GM23338 (cell line): ENCODE measurements at regions not wholly inside any gene's neighbourhood (a gene's known extent, or its start where the extent isn't known, plus 50 kb on each side); places are given as distances from the start of the nearest gene placed in this dataset.

ENCODE experiments used
- ATAC-seq: fragments of 200-7000 bp; cut with Tn5 transposase; 3 replicates; pipeline ENCODE4 v1.9.1; 2020
- DNase-seq: peaks from one replicate; pipeline ENCODE4 v3.0.0-alpha.2; 2015; ENCODE audit warnings: low spot score
- H2AFZ ChIP-seq: fragments of 200-600 bp; sonication (generic); 2 replicates; pipeline ENCODE4 v1.8.0; 2016; ENCODE audit warnings: antibody characterized with exemption, mild to moderate bottlenecking, moderate library complexity
- H3F3A ChIP-seq: fragments of 200-600 bp; sonication (generic); replicated peaks from 2 replicates; pipeline ENCODE4 v1.8.0; 2017; ENCODE audit warnings: antibody characterized with exemption, mixed run types, low read depth
- H3K27ac ChIP-seq: fragments of 200-600 bp; sonication (generic); 2 replicates; pipeline ENCODE4 v1.6.1; 2016; ENCODE audit warnings: low read depth
- H3K27me3 ChIP-seq: fragments of 200-600 bp; sonication (generic); 2 replicates; pipeline ENCODE4 v1.8.0; 2016; ENCODE audit warnings: mild to moderate bottlenecking, mixed run types, moderate library complexity; ENCODE audit not compliant: insufficient read depth
- H3K36me3 ChIP-seq: fragments of 200-600 bp; sonication (generic); 2 replicates; pipeline ENCODE4 v1.8.0; 2016; ENCODE audit warnings: mild to moderate bottlenecking; ENCODE audit not compliant: insufficient read depth
- H3K4me1 ChIP-seq: fragments of 200-600 bp; sonication (generic); 2 replicates; pipeline ENCODE4 v1.8.0; 2016; ENCODE audit warnings: mild to moderate bottlenecking, moderate library complexity; ENCODE audit not compliant: insufficient read depth
- H3K4me2 ChIP-seq: fragments of 200-600 bp; sonication (generic); 2 replicates; pipeline ENCODE4 v1.7.1; 2017; ENCODE audit warnings: mixed run types
- H3K4me3 ChIP-seq: fragments of 200-600 bp; sonication (generic); 2 replicates; pipeline ENCODE4 v1.6.1; 2016; ENCODE audit warnings: mixed run types
- H3K79me2 ChIP-seq: fragments of 200-600 bp; sonication (generic); replicated peaks from 2 replicates; pipeline ENCODE4 v1.8.0; 2017; ENCODE audit warnings: mild to moderate bottlenecking; ENCODE audit not compliant: insufficient read depth
- H3K9me2 ChIP-seq: fragments of 200-600 bp; sonication (generic); 2 replicates; pipeline ENCODE4 v1.8.0; 2017; ENCODE audit not compliant: insufficient read depth
- H4K20me1 ChIP-seq: fragments of 200-600 bp; sonication (generic); replicated peaks from 2 replicates; pipeline ENCODE4 v1.8.0; 2017; ENCODE audit warnings: mild to moderate bottlenecking; ENCODE audit not compliant: insufficient read depth
- H3K27ac Mint-ChIP-seq: 2 replicates; pipeline ENCODE4 v1.8.0; 2020; ENCODE audit warnings: inconsistent platforms, mild to moderate bottlenecking, moderate library complexity, mixed read lengths
- H3K27me3 Mint-ChIP-seq: 3 replicates; pipeline ENCODE4 v1.8.0; 2022; ENCODE audit warnings: low read depth, mild to moderate bottlenecking, moderate library complexity, mixed read lengths, inconsistent platforms; ENCODE audit not compliant: insufficient read depth, poor library complexity
- H3K36me3 Mint-ChIP-seq: 3 replicates; pipeline ENCODE4 v1.8.0; 2021; ENCODE audit warnings: low read depth, mild to moderate bottlenecking, inconsistent platforms, moderate library complexity, mixed read lengths
- H3K4me1 Mint-ChIP-seq: 3 replicates; pipeline ENCODE4 v1.8.0; 2020; ENCODE audit warnings: mild to moderate bottlenecking, inconsistent platforms, mixed read lengths
- H3K4me3 Mint-ChIP-seq: 3 replicates; pipeline ENCODE4 v1.8.0; 2021; ENCODE audit warnings: moderate library complexity, mild to moderate bottlenecking, inconsistent platforms, mixed read lengths
- H3K9me3 Mint-ChIP-seq: 3 replicates; pipeline ENCODE4 v1.8.0; 2020; ENCODE audit warnings: moderate library complexity, mild to moderate bottlenecking, inconsistent platforms, mixed read lengths
- CREB1 ChIP-seq: fragments of 250-450 bp; sonication (Bioruptor Pico); IDR thresholded peaks from 2 replicates; pipeline ENCODE4 v1.5.0; 2020; ENCODE audit warnings: low read depth, mild to moderate bottlenecking, moderate library complexity
- EZH2 ChIP-seq: fragments of 200-600 bp; sonication (generic); IDR thresholded peaks from one replicate; pipeline ENCODE4 v1.8.0; 2017; ENCODE audit warnings: antibody characterized with exemption, mild to moderate bottlenecking, low read depth; ENCODE audit not compliant: unreplicated experiment
- JUNB ChIP-seq: IDR thresholded peaks from one replicate; pipeline ENCODE4 v1.6.1; 2016; ENCODE audit warnings: antibody characterized with exemption; ENCODE audit not compliant: unreplicated experiment
- NANOG ChIP-seq: IDR thresholded peaks from 2 replicates; pipeline ENCODE4 v1.6.1; 2016; ENCODE audit warnings: antibody characterized with exemption, borderline replicate concordance
- ZNF114 ChIP-seq: fragments of 250-450 bp; sonication (Bioruptor Pico); IDR thresholded peaks from 2 replicates; pipeline ENCODE4 v1.5.0; 2020; ENCODE audit warnings: mild to moderate bottlenecking, moderate library complexity
- ZNF331 ChIP-seq: fragments of 250-450 bp; sonication (Bioruptor Pico); IDR thresholded peaks from 2 replicates; pipeline ENCODE4 v1.5.0; 2020; ENCODE audit warnings: low read depth, mild to moderate bottlenecking, moderate library complexity
- ZNF462 ChIP-seq: fragments of 250-450 bp; sonication (Bioruptor Pico); IDR thresholded peaks from 2 replicates; pipeline ENCODE4 v1.5.0; 2020; ENCODE audit warnings: mild to moderate bottlenecking, moderate library complexity
- TF ChIP-seq, protein P1 (sequence below): IDR thresholded peaks from one replicate; pipeline ENCODE4 v1.6.1; 2018; ENCODE audit warnings: antibody characterized with exemption; ENCODE audit not compliant: unreplicated experiment
- TF ChIP-seq, protein P2 (sequence below): IDR thresholded peaks from 2 replicates; pipeline ENCODE4 v1.6.1; 2016; ENCODE audit warnings: antibody characterized with exemption

- TF ChIP-seq, protein P1, sequence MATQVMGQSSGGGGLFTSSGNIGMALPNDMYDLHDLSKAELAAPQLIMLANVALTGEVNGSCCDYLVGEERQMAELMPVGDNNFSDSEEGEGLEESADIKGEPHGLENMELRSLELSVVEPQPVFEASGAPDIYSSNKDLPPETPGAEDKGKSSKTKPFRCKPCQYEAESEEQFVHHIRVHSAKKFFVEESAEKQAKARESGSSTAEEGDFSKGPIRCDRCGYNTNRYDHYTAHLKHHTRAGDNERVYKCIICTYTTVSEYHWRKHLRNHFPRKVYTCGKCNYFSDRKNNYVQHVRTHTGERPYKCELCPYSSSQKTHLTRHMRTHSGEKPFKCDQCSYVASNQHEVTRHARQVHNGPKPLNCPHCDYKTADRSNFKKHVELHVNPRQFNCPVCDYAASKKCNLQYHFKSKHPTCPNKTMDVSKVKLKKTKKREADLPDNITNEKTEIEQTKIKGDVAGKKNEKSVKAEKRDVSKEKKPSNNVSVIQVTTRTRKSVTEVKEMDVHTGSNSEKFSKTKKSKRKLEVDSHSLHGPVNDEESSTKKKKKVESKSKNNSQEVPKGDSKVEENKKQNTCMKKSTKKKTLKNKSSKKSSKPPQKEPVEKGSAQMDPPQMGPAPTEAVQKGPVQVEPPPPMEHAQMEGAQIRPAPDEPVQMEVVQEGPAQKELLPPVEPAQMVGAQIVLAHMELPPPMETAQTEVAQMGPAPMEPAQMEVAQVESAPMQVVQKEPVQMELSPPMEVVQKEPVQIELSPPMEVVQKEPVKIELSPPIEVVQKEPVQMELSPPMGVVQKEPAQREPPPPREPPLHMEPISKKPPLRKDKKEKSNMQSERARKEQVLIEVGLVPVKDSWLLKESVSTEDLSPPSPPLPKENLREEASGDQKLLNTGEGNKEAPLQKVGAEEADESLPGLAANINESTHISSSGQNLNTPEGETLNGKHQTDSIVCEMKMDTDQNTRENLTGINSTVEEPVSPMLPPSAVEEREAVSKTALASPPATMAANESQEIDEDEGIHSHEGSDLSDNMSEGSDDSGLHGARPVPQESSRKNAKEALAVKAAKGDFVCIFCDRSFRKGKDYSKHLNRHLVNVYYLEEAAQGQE: no peak
Measured at GRCh38 chr1:56425494-56426037, 153.8 kb downstream of the PLPP3 start (continued).

DNA sequence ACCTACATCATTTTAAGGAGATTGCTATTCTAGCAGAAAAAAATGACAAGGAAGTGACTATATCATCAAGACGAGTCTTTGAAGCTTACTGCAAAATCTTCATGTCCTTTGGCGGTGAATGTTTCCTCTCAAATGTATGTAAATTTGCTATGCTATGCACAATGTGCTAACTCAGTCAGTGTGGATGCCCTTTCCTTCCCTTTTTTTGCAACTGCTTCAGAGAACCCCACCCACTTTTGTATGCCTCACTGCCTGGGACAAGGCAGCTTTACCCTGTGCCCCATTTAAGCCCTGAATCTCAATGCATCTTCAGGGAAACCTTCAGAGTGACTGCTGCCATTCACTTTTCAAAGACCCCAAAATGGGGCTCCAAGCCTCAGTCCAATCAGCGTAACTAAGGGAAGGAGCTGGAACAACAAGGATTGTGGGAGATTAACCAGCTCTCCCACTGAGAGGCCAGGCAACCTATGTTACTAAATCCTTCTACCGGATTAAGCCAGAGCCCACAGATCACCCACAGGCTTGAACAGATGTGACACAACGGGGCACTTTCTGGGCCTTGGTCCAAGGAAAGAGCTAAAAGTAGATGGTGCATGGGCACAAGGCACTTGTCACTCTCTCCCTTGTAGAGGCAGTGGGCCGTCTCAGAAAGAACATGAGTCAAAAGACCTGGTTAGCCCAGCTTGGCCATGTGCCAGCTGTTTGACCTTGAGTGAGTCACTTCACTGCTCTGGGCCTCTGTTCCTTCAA lies 154.4 kb downstream of the PLPP3 start:
- no peaks in the 10 kb centered on the region for H3K9me2 ChIP-seq
- no peaks in the 10 kb centered on the region for H3K79me2 ChIP-seq
- no peaks in the 10 kb centered on the region for H3K27me3 ChIP-seq
- H3K27ac ChIP-seq: no peak overlapping the region
- peak; percentile 45; the same call in 1 of the 3 replicates for ATAC-seq
- H3K4me3 Mint-ChIP-seq: no peak overlapping the region
- no peak overlapping the region for H3K27ac Mint-ChIP-seq
- no peak overlapping the region for H2AFZ ChIP-seq
- no peak overlapping the region for H3K4me2 ChIP-seq
- H3K4me3 ChIP-seq: no peak overlapping the region
- H3K9me3 Mint-ChIP-seq: no peaks in the 10 kb centered on the region
- no peaks in the 10 kb centered on the region for H3F3A ChIP-seq
- H3K27me3 Mint-ChIP-seq: no peaks in the 10 kb centered on the region
- H3K4me1 ChIP-seq: no peaks in the 10 kb centered on the region
- H4K20me1 ChIP-seq: no peaks in the 10 kb centered on the region
- H3K36me3 Mint-ChIP-seq: no peaks in the 10 kb centered on the region
- DNase-seq: no peak
- no peaks in the 10 kb centered on the region for H3K36me3 ChIP-seq
- H3K4me1 Mint-ChIP-seq: peaks cover 8% of the 10 kb centered on the region
- no peak for TF ChIP-seq JUNB
- no peak for TF ChIP-seq CREB1 (CRISPR knock-in tag)
- TF ChIP-seq NANOG: no peak
- TF ChIP-seq ZNF331 (CRISPR knock-in tag): no peak
- TF ChIP-seq ZNF462 (CRISPR knock-in tag): no peak
- TF ChIP-seq EZH2: no peak
- TF ChIP-seq, protein P2, sequence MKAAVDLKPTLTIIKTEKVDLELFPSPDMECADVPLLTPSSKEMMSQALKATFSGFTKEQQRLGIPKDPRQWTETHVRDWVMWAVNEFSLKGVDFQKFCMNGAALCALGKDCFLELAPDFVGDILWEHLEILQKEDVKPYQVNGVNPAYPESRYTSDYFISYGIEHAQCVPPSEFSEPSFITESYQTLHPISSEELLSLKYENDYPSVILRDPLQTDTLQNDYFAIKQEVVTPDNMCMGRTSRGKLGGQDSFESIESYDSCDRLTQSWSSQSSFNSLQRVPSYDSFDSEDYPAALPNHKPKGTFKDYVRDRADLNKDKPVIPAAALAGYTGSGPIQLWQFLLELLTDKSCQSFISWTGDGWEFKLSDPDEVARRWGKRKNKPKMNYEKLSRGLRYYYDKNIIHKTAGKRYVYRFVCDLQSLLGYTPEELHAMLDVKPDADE: no peak
- no peak for TF ChIP-seq ZNF114 (CRISPR knock-in tag)
- TF ChIP-seq, protein P1: no peak
